ENCODE measurements at regions not wholly inside any gene's neighbourhood (a gene's known extent, or its start where the extent isn't known, plus 50 kb on each side); places are given as distances from the start of the nearest gene placed in this dataset.

- Histone ChIP-seq H3K4me1 (no peaks in the 10 kb centered on the region), H3K27ac (replicated peaks in 1 of 4) (no peak overlapping the region), H3K4me3 (no peak overlapping the region), H3K36me3 (no peaks in the 10 kb centered on the region), H3K9me3 (peaks cover 0 to 5% (median 0%) of the 10 kb centered on the region in 4 donors), H3K27me3 (no peaks in the 10 kb centered on the region)
- WGBS = 62% methylated on average over 2 of the region's 2 CpGs
- intact Hi-C loops (cut with DNase I) = no loop called here
- no peak for TF ChIP-seq POLR2A (IDR thresholded peaks at IDR 0.05; ENCODE audit: low read depth)
- TF ChIP-seq EP300 (IDR thresholded peaks at IDR 0.05) = no peak
- no peak for TF ChIP-seq POLR2AphosphoS5 (IDR thresholded peaks at IDR 0.05)
- TF ChIP-seq CTCF (IDR thresholded peaks at IDR 0.05) = no peak
- DNase-seq (ENCODE audit: extremely low spot score) = no peak
These were observed 385.1 kb upstream of the MEX3C start for GRCh38 chr18:51582551-51582950.

DNA sequence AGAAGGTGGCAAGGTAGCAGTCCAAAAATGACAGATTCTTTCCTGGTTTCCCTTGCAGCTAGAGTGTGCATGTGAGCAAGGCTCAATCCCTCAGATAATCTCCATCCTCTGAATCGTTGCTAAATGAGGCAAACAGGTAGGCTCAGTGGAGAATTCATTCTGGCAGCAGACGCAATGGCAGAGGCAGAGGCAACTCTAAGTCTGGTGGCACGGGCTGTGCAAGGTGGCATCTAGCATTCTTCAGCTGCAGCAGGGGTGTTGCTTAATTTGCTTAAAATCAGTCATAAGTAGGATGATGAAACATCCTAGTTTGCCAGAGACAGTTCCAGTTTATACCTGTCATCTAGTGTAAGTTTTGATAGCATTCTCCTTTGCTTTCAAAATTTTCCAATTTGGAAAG is 391.1 kb upstream of the MEX3C start:
- no peaks in the 10 kb centered on the region for H3K27me3 ChIP-seq
- H3K27ac ChIP-seq (replicated peaks in 1 of 4) = no peak overlapping the region
- H3K36me3 ChIP-seq = no peaks in the 10 kb centered on the region
- intact Hi-C loops (cut with DNase I) = no loop called here
- WGBS = 92% methylated on average over 3 of the region's 3 CpGs
- no peak overlapping the region for H3K4me3 ChIP-seq
- no peak for DNase-seq (ENCODE audit: extremely low spot score)
- no peaks in the 10 kb centered on the region for H3K4me1 ChIP-seq
- H3K9me3 ChIP-seq = no peaks in the 10 kb centered on the region
- no peak for TF ChIP-seq CTCF (IDR thresholded peaks at IDR 0.05)
- no peak for TF ChIP-seq POLR2AphosphoS5 (IDR thresholded peaks at IDR 0.05)
- no peak for TF ChIP-seq EP300 (IDR thresholded peaks at IDR 0.05)
- TF ChIP-seq POLR2A (IDR thresholded peaks at IDR 0.05; ENCODE audit: low read depth) = no peak

GRCh38 chr18:51593931-51594330 is 396.4 kb upstream of the MEX3C start:
- intact Hi-C loops (cut with DNase I) = no loop called here
- no peaks in the 10 kb centered on the region for H3K27me3 ChIP-seq
- H3K9me3 ChIP-seq = peaks cover 0 to 3% (median 0%) of the 10 kb centered on the region in 4 donors
- 75% methylated on average over 2 of the region's 2 CpGs for WGBS
- no peak for TF ChIP-seq EP300 (IDR thresholded peaks at IDR 0.05)
- no peak for TF ChIP-seq POLR2A (IDR thresholded peaks at IDR 0.05; ENCODE audit: low read depth)
- TF ChIP-seq CTCF (IDR thresholded peaks at IDR 0.05) = no peak
- TF ChIP-seq POLR2AphosphoS5 (IDR thresholded peaks at IDR 0.05) = no peak
- no peak overlapping the region for H3K27ac ChIP-seq (replicated peaks in 1 of 4)
- DNase-seq (ENCODE audit: extremely low spot score) = no peak
- H3K4me3 ChIP-seq = no peak overlapping the region
- no peaks in the 10 kb centered on the region for H3K4me1 ChIP-seq
- no peaks in the 10 kb centered on the region for H3K36me3 ChIP-seq

GRCh38 chr18:51603111-51603510 is 405.6 kb upstream of the MEX3C start:
- DNase-seq (ENCODE audit: extremely low spot score) = no peak
- no peak overlapping the region for H3K4me3 ChIP-seq
- H3K4me1 ChIP-seq = no peaks in the 10 kb centered on the region
- H3K36me3 ChIP-seq = no peaks in the 10 kb centered on the region
- intact Hi-C loops (cut with DNase I) = no loop called here
- no peaks in the 10 kb centered on the region for H3K9me3 ChIP-seq
- H3K27ac ChIP-seq (replicated peaks in 1 of 4) = no peak overlapping the region
- TF ChIP-seq POLR2AphosphoS5 (IDR thresholded peaks at IDR 0.05) = no peak
- TF ChIP-seq EP300 (IDR thresholded peaks at IDR 0.05) = no peak
- TF ChIP-seq POLR2A (IDR thresholded peaks at IDR 0.05; ENCODE audit: low read depth) = no peak
- TF ChIP-seq CTCF (IDR thresholded peaks at IDR 0.05) = no peak
- H3K27me3 ChIP-seq = no peaks in the 10 kb centered on the region

GRCh38 chr18:51603551-51603950 is 406.1 kb upstream of the MEX3C start:
- no peak for TF ChIP-seq CTCF (IDR thresholded peaks at IDR 0.05)
- TF ChIP-seq POLR2A (IDR thresholded peaks at IDR 0.05; ENCODE audit: low read depth) = no peak
- TF ChIP-seq POLR2AphosphoS5 (IDR thresholded peaks at IDR 0.05) = no peak
- no peak for TF ChIP-seq EP300 (IDR thresholded peaks at IDR 0.05)
- DNase-seq (ENCODE audit: extremely low spot score) = no peak
- H3K36me3 ChIP-seq = no peaks in the 10 kb centered on the region
- intact Hi-C loops (cut with DNase I) = no loop called here
- H3K9me3 ChIP-seq = no peaks in the 10 kb centered on the region
- H3K4me3 ChIP-seq = no peak overlapping the region
- H3K4me1 ChIP-seq = no peaks in the 10 kb centered on the region
- no peaks in the 10 kb centered on the region for H3K27me3 ChIP-seq
- 69% methylated on average over 4 of the region's 4 CpGs for WGBS
- no peak overlapping the region for H3K27ac ChIP-seq (replicated peaks in 1 of 4)

All from esophagus muscularis mucosa (tissue), 4 donors.